ENCODE measurements at regions not wholly inside any gene's neighbourhood (a gene's known extent, or its start where the extent isn't known, plus 50 kb on each side); places are given as distances from the start of the nearest gene placed in this dataset.

GRCh38 chr2:65675350-65675749 lies 243.0 kb upstream of the SPRED2 start:
- H2AFZ ChIP-seq (ENCODE audit: low read length): no peak overlapping the region
- H3K79me2 ChIP-seq (ENCODE audit: insufficient read depth, low read length): no peaks in the 10 kb centered on the region
- POLR2A ChIA-PET: no interaction called here
- no peak overlapping the region for H3K9ac ChIP-seq (ENCODE audit: insufficient read depth, low read depth, low read length)
- no peaks in the 10 kb centered on the region for H4K20me1 ChIP-seq (ENCODE audit: insufficient read depth, low read length)
- ATAC-seq (no peak), DNase-seq (ENCODE audit: low spot score) (no peak), FAIRE-seq (no peak)
- no TSS peak for BruUV-seq (replicated peaks)
- no peak overlapping the region for H3K4me2 ChIP-seq (ENCODE audit: low read depth, low read length)
- in situ Hi-C loops (cut with HindIII; ENCODE audit: extremely low pct_ligation_motif_present, low pct_unique_long_range_greater_than_20kb): no loop called here
- H3K4me1 ChIP-seq (ENCODE audit: insufficient read depth, low read length): no peaks in the 10 kb centered on the region
- intact Hi-C loops (cut with micrococcal nuclease; ENCODE audit: unreplicated experiment): no loop called here
- H3K27me3 ChIP-seq (ENCODE audit: control insufficient read depth in 1 of 2, insufficient read depth in 2 of 2, low read length in 2 of 2): no peaks in the 10 kb centered on the region
- no peak overlapping the region for H3K27ac ChIP-seq (ENCODE audit: extremely low read length, insufficient read depth, low read length)
- WGBS (ENCODE audit: low lambda C conversion rate): 6% methylated on average over 4 of the region's 4 CpGs
- H3K9me3 ChIP-seq (ENCODE audit: low read length): peaks cover 10% of the 10 kb centered on the region
- CTCF ChIA-PET (ENCODE audit: low intra/inter-chr PET ratio, low total read pairs): no interaction called here
- H3K4me3 ChIP-seq (replicated peaks in 1 of 3; ENCODE audit: insufficient read depth in 1 of 3, low read depth in 2 of 3, low read length in 3 of 3): no peak overlapping the region
- H3K36me3 ChIP-seq (replicated peaks in 1 of 2; ENCODE audit: control insufficient read depth in 1 of 2, insufficient read depth in 2 of 2, low read length in 2 of 2): no peaks in the 10 kb centered on the region
- no peak for TF ChIP-seq ZSCAN12 (CRISPR knock-in tag; IDR thresholded peaks at IDR 0.05)

- no peak overlapping the region for H3K4me2 ChIP-seq (ENCODE audit: low read depth, low read length)
- in situ Hi-C loops (cut with HindIII; ENCODE audit: extremely low pct_ligation_motif_present, low pct_unique_long_range_greater_than_20kb): no loop called here
- H3K4me1 ChIP-seq (ENCODE audit: insufficient read depth, low read length): no peaks in the 10 kb centered on the region
- H3K36me3 ChIP-seq (replicated peaks in 1 of 2; ENCODE audit: control insufficient read depth in 1 of 2, insufficient read depth in 2 of 2, low read length in 2 of 2): no peaks in the 10 kb centered on the region
- H3K9me3 ChIP-seq (ENCODE audit: low read length): peaks cover 10% of the 10 kb centered on the region
- no peak for FAIRE-seq
- no peak overlapping the region for H2AFZ ChIP-seq (ENCODE audit: low read length)
- WGBS (ENCODE audit: low lambda C conversion rate): 0% methylated on average over 2 of the region's 2 CpGs
- no peaks in the 10 kb centered on the region for H3K79me2 ChIP-seq (ENCODE audit: insufficient read depth, low read length)
- intact Hi-C loops (cut with micrococcal nuclease; ENCODE audit: unreplicated experiment): no loop called here
- H3K4me3 ChIP-seq (replicated peaks in 1 of 3; ENCODE audit: insufficient read depth in 1 of 3, low read depth in 2 of 3, low read length in 3 of 3): no peak overlapping the region
- peak; percentile 31; the same call in 2 of the 3 replicates for ATAC-seq
- H3K27ac ChIP-seq (ENCODE audit: extremely low read length, insufficient read depth, low read length): no peak overlapping the region
- BruUV-seq (replicated peaks): no TSS peak
- no peaks in the 10 kb centered on the region for H3K27me3 ChIP-seq (ENCODE audit: control insufficient read depth in 1 of 2, insufficient read depth in 2 of 2, low read length in 2 of 2)
- H4K20me1 ChIP-seq (ENCODE audit: insufficient read depth, low read length): no peaks in the 10 kb centered on the region
- TF ChIP-seq KAT8 (CRISPR knock-in tag; IDR thresholded peaks at IDR 0.05) (no peak), BCL6 (CRISPR knock-in tag; IDR thresholded peaks at IDR 0.05) (0 out of 2 replicates have a peak, but pooled peaks have one; percentile 32), ZFP36 (IDR thresholded peaks at IDR 0.05; ENCODE audit: borderline replicate concordance, low read depth, low read length, partially characterized antibody) (no peak), ASH2L (IDR thresholded peaks at IDR 0.05; ENCODE audit: insufficient read length, low read depth, low read length) (no peak)
- TF ChIP-seq, protein P1, sequence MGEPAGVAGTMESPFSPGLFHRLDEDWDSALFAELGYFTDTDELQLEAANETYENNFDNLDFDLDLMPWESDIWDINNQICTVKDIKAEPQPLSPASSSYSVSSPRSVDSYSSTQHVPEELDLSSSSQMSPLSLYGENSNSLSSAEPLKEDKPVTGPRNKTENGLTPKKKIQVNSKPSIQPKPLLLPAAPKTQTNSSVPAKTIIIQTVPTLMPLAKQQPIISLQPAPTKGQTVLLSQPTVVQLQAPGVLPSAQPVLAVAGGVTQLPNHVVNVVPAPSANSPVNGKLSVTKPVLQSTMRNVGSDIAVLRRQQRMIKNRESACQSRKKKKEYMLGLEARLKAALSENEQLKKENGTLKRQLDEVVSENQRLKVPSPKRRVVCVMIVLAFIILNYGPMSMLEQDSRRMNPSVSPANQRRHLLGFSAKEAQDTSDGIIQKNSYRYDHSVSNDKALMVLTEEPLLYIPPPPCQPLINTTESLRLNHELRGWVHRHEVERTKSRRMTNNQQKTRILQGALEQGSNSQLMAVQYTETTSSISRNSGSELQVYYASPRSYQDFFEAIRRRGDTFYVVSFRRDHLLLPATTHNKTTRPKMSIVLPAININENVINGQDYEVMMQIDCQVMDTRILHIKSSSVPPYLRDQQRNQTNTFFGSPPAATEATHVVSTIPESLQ (CRISPR knock-in tag; conservative IDR thresholded peaks at IDR 0.05): no peak
- POLR2A ChIA-PET: no interaction called here
- CTCF ChIA-PET (ENCODE audit: low intra/inter-chr PET ratio, low total read pairs): interaction anchor here (0.9 kb wide), 1 partner anchor 31 kb away, joined by 3 read pairs; no protein-coding TSS in a partner anchor
- DNase-seq (ENCODE audit: low spot score): no peak
- H3K9ac ChIP-seq (ENCODE audit: insufficient read depth, low read depth, low read length): no peak overlapping the region
Measured at GRCh38 chr2:65671670-65672242, 239.4 kb upstream of the SPRED2 start.
